ENCODE measurements at regions not wholly inside any gene's neighbourhood (a gene's known extent, or its start where the extent isn't known, plus 50 kb on each side); places are given as distances from the start of the nearest gene placed in this dataset.

DNA sequence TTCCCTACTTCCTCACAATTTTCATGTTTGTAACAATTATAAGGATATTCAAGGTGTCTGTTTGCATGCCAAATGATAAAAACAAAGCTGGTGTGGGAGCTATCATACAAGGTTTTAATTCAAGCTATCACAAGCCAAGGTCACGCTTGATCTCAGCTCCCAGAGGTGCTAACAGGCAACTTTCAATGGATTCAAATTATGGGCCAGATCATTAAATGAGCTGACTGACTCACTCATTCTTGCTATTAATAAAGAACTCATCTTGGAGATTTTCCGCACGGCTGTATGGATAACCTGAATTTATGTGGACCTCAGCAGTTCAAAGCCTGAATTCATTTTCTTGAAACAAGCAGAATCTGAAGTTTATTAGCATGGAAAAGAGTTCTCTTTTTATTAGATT, 267.3 kb upstream of the CDH6 start:
- DNase-seq = no peak

DNA sequence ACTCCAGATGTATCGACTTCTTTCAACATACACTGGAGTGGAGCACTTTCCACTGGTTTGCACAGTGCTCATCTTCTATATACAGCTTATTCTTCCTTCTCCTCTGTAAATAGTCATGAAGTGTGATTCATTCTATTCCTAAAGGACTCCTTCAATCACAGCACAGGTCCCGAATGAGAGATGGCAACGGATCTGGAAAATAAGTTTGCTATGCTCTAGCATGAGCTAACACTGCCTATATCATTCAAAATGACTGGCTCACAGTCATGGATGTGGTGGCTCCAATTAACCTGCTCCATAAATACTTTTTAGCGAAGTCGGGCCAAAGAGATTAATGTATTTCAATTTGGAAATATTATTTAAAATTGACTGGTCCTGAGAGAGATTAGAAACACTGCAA, 272.1 kb upstream of the CDH6 start:
- no peak for DNase-seq

DNA sequence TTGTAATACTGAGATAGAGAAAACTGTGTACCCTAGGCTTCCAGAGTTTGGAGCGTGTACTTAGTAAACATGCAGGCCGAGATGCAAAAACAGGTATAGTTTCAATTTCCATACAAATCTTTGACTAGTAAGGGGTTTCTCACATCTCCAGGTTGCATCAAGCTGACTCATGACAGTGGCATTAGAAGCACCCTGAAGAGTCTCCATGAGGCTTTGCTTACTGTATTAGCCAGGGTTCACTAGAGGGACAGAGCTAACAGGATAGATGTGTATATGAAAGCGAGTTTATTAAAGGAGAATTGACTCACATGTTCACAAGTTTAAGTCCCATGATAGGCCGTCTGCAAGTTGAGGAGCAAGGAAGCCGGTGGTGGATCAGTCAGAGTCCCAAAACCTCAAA, 275.3 kb upstream of the CDH6 start:
- no peak for DNase-seq

DNA sequence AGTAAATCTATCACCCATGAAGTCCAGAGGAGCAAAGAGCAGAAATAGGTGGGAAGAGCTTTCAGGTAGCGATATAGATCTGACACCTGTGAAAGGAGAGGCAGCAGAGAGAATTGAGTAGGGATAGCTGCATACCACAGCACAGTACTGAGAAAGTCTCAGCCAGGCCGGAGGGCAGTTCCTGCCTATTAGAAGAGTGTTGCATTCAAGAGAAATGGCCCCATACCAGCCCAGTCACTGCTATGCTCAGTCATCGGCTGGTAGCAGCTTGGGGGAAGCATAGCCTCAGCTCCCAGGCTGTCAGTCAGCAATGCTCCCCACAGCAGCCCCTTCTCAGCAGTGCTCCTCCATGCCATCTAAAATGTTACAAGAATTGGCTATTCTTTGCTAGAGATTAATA, 285.1 kb upstream of the CDH6 start:
- DNase-seq = no peak

DNA sequence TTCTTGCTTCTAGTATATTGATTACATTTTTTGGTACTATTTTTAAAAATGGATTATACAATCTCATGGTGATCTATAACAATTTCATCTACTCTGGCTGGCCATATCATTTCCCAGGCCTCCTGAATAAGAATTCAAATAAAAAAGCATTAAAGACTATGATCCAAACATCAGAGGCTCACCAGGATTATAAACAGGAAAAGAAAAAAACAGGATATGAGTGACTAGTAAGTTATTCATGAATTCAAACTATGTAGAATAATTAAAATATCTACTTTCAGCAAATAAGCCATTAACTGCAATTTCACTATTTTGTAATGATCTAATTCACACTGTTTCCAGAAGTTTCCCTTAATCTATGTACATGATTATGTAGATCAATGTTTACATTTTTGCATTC, 293.1 kb upstream of the CDH6 start:
- DNase-seq = no peak

DNA sequence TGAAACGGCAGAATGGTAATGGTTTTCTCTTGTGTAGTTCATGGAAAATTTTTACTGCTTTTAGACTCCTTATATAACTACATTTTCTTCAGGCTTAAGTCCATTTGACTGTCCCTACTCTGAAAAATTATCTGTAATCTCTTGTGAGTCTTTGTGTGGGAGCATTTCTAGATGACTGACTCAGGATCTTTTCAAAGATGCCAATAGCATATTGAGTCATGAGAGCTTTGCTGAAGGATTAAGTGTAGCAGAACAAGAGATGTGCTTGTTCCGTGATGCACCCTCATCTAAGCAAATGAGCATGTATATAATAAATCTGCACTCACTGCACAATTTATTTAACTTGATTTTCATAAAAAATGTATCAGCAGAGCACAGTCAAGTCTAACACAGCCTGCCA, 298.7 kb upstream of the CDH6 start:
- DNase-seq = no peak

DNA sequence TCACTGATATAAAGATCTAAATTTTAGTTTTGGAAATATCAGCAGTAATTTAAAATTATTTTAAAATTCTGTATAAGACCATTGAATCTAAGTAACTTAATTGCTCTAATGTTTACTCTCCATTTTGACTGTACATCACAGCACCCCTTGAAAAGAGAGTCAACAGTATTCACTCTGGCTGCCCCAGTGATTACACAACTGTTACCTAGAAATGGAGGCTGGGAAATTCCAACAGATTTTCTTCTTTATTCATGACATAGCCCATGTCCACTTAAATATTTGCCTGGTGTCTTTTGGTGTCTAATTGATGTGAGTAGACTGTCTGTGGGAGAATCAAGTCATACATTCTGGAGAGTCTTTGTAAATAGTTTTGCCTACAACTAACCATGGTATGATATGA, 301.8 kb upstream of the CDH6 start:
- no peak for DNase-seq

DNA sequence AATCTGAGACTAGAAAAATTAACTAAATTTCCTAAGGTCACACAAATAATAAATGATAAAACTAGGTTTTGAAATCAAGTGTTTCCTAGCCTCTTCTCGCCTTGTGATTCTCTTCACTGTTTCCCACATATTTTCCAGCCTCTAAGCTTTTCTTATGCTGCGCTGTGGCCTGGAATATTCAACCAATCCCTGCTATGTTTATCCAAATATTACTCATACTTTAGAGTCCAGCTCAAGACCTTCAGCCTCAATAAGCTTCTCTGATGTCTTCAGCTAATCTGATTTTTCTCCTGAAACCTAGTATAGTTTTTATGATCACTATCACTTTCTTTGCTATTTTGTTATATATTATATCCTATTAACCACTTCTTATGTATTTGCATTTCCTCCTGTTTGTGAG, 303.1 kb upstream of the CDH6 start:
- DNase-seq = no peak

DNA sequence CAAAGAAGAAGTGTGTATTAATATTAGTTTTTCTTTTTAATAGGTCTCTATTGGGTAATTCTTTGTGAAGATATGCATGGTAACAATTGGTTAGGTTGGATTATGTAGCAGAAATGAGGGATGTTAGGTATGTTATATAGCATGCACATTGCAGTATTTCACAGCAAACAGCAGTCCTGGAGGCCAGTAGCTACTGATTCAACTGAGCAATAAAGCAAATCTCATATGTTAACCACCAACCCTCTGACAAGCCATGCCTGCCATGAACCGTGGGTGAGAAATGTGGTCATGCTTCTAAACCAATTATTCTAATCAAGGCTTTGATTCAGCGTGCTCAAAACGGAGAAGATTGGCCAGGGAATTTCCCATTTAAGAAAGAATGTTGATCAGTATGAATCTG, 313.0 kb upstream of the CDH6 start:
- no peak for DNase-seq

DNA sequence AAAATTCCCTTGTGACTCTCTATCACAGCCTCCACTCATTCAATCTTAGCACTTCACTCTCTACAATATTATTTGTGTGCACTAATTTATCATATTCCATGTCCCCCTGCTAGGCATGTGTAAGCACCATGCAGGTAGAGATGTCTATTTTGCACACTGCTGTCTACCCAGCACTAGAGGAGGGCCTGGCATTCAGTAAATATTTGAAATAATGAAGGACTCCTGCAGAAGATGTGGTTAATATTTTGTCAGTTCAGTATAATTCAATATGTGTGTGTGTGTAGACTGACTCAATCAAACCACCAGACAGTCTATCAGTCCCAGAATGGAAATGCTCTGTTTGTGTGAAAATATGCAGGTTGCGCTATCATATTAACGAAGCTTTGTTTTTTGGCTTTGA, 313.6 kb upstream of the CDH6 start:
- DNase-seq = no peak

DNA sequence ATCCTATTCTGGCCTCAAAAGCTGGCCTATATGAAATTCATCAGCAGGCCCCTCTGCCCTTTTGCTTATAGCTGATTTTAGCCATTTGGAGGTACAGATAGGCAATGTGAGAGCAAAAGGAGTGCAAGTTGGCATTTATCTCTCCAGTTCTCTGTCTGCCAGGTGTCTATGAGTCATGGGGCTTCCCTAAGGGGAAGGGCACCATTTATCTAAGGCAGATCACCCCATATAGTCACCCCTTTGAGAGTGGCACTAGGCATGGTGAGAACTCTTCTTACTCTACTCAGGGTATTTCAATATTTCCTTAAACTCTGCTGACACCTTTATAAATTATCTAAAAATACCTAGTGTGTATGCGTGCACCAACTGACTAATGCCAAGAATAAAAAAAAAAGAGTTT, 314.7 kb upstream of the CDH6 start:
- no peak for DNase-seq

DNA sequence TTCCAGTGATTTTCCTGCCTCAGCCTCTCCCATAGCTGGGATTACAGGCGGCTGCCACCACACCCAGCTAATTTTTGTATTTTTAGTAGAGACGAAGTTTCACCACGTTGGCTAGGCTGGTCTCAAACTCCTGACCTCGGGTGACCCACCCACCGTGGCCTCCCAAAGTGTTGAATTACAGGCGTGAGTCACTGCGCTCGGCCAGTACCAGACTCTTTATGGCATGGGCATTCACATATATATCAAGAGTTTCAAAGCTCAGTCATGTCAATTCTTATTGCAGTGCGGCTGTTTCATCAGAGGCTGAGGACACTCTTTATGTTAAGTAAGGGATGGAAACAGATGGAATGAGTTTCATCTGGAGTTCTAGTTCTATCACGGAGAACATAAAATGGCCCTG, 315.2 kb upstream of the CDH6 start:
- DNase-seq = no peak

DNA sequence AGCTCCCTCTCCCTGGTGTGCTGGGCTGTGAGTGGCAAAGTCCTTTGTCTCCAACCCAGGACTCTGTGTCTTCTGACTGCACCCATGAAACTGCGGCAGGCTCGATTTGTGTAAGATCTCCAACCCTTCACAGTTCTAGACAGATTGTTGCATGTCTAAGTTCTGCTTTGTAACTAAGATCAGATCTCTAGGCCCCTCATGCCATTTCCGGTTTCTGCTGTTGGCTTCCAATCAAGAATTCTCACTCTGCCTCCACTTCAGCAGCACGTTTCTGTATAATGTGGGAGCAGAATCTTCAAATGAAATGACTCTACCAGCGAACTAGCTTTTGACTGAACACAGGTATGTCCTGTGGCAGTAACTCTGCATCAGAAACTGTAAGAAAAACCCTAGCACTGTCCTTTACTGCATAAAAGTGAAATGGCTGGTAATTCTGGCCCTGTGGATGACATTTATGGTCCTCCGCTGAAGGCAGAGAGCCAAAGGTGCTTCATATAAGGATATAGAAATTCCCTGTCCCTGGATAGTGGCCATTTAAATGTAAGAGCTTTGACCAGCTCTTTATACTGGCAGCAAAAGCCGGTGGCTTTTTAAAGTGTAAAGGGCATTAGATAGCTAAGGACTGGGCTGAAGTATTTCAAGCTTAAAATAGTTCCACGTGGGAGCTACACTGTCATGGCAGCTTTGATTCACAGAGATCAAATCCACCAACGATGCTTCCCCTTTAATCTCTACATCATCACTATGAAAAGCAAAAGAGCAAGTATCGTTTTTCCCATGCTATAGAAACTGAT, 319.0 kb upstream of the CDH6 start:
- DNase-seq = no peak

DNA sequence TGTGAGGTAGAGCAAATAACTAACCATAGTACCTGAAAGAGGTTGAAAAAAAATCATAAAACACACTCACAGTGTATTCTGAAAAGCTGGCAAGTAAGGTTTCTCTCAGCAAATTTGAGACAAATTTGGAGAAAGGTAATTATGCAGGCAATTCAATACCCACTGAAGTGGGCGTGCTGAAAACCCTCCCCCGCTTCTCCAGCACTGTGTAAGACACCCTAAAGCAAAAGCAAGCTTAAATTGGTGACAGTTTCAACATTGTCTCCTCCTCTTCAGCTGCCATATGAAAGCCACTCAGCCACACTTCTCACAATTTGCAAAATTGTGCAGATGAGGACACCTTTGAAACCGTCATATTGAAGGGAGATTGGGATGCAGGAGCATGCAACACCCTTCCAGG, 322.3 kb upstream of the CDH6 start:
- DNase-seq = no peak

DNA sequence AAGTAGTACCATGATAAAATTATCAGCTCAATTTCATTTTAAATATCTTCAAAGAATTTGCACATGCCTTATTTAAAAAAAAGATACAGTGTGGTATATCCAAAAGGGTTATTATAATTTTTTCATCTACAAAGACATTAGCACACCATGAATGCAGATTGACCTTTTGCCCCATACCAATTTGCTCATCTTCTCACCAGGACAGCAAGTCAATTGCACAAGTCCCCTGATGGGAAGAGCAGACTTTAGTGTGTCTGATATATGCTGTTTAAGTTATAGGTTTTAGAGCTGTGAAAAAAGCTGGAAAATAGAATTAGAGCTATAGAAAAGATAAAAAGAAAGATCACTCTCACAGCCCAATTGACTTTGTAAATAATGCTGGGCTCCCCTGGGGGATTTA, 325.8 kb upstream of the CDH6 start:
- DNase-seq = no peak

DNA sequence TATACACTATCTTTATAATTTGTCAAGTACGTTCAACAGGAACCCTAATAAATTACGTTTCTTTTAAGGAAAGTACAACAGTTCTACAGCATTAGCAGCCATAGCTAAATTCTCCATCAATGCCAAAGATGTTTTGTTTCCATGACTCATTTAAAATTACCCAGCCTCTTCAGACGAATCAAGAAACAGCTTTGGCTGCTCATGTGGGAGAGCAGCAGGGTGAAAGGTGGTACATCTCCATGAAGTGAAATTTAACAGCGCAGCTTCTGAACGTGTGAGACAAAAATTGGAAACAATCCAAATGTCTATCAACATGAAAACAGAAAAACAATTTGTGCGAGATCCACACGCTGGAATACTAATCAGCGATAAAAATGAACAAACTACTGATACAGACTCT, 327.3 kb upstream of the CDH6 start:
- DNase-seq = no peak

DNA sequence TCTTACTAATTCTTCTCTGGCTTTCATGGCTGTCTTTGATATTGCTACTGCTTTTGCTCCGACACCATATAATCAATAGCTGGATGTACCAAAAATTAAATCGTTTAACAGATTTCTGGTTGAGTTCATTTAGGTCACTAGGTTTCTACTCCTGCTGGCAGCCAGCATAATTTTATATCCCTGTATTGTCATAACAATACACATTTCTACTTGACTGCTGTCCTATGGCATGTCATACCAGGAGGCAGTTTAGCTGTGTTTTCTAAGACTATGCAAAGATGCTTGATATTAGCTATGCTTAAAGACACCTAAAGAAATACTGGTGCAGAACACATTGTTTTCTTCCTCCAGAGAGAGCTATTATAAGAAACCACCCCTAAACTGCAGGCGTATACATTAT, 337.2 kb upstream of the CDH6 start:
- DNase-seq = no peak

DNA sequence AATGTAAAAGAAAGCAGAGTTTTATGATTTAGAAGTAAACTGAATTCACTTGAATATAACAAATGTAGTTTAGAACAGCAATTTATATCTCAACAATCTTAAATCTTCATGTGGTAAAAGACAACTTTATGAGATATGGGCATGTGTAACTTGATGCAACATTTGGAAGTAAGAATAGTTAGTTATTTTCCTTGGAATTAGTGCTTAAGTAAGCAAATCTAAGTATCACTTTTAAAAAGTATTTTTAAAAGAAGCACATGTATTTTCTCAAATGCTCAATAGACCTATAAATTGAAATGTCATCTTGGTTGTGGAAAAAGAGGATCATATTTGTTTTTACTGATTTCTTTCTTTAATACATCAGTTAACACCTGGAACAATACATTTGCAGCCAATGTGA, 340.3 kb upstream of the CDH6 start:
- DNase-seq = no peak

DNA sequence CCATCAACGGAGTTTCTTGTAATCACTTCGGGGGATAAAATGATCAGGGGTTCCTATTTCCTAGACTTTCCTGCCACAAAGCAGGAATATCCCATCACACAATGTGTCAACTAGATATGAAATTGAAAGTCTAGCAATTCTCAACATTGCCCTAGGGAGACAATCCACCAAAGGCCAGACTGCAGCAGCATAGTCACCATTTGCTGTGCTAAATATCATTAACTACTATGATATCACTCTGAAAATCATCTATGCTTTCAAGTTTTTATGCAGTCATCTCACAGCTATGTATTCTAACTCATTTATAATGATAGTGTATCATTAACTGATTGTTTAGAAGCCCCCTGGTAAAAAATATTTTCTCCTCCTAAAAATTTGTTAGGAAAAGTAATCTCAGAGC, 342.6 kb upstream of the CDH6 start:
- no peak for DNase-seq

DNA sequence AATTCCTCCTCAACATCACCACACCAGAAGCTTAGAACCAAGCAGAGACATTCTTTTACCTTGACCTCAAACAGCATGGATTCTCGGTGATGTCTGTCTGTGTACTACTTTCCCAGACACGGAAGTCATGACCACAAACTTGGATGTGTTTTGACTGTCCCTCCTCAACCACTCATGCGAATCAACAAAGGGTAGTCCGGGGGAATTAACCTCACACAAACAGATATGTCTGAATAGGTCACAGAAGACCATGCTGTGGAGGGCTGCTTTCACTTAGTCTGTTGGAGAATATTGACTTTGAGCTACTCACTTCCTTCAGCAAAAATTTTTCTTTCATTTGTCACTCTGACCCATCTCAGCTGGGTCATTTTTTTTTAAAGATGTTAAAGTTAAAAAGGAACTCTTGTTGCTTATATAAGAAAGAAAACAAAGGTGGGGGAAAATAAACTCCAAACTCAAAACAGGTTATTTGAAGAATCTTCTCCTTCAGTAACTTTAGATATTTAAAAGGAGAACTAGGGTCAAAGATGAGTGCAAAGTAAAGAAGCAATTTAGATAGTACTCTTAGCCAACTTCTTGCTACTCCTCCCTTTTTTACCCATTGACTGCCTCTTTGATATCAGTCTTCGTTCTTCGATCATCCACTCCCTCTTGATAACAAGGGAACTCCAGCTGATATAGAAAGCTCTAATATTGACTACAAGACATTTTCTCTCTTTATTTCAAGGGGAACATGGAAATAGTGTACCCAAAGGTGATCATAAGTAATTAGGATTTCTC, 343.4 kb upstream of the CDH6 start:
- DNase-seq = no peak

DNA sequence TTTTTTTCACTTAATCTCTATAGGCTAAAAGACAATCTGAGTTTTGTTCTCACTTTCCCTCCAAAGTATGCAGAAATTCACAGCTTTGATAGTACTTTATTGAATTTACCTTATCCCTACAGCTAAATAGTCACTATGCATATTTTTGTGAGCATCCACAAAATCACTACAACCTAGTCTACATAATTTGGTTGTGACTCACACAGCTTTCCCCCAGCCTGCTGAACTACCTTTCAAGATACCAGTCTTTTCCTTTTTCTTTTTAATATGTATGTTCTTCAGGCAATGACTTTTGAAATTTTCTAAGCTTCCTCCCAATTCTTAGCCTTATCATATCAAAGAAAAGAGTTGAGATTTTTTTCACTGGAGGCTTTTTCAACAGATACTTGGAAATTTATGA, 347.3 kb upstream of the CDH6 start:
- no peak for DNase-seq

DNA sequence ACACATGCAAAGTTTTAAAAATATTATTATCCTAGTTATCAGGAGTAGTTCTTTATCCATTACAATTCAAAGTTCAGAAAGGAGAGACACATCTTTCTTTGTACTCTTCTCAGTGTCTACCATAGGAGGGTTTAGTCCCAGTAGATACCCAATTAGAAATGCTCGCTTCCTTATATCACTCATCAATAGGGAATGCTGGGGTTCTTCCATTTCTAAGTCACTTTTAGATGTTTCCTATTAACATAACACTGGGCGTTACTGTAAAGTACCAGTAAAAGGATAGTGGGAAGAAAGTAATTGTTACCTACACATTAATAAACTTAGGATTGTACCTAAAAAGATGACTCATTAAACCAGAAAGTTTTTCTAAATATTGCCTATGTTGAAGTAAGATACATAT, 348.3 kb upstream of the CDH6 start:
- no peak for DNase-seq

DNA sequence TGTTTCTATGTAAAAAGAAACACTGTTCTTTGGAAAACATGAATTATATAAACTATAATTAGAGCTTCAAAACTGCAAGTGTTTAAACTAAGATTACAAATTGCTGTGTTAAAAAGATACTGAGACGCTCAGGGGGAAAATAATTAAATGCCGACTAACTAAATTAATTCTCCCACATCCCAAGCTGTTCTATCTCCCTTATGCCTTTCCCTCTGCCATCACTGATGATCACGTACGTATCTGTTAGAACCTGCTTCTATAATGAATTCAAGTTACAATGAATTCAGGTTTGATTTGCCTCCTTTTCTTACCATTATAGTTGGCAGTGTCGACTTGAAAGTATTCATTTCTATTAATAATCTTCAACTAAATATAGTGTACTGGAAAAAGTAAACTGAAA, 349.9 kb upstream of the CDH6 start:
- DNase-seq = no peak

DNA sequence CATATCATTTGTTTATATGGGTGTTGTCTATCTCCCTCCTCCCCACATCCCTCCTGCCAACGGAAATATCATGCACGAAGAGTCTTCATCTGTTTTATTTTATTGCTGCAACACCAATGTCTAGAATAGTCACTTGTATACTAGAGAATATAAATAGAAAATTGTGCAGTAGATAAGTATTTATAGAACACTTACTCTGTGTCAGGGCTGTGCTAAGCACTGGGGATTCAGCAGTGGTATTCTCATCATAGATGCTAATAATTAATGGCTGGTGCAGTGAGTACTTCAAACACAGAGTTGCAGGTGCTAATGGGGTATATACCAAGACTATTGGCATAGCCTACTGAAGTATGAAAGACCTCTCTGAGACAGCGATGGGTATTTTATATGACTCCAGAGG, 353.5 kb upstream of the CDH6 start:
- DNase-seq = no peak

DNA sequence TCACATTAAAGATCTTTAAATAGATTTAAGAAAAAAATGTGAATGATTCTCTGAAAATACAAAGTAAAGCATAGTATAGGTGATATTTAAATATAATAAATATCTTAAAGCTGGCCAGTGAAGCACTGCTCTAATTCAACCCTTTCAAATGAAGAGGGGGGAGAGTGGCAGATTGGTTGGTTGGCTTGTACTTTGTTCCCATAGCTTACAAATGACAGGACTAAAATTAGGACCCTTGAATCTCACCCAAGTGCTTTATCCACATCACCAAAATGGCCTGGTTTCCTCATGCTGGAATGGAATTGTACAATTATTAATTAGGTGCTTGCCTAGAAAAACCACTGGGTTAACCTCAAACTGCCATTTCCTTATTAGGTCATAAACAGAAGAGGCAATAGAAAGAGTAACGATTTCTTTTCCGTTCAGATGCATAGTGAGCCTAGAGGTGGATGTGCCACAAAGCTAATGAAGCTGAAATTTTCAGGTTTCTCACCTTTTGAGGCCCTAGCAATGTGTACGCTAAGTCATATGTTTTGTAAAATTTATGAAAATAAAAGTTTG, 354.5 kb upstream of the CDH6 start:
- no peak for DNase-seq
